Neutrophil (primary cell): ENCODE measurements at regions not wholly inside any gene's neighbourhood (a gene's known extent, or its start where the extent isn't known, plus 50 kb on each side); places are given as distances from the start of the nearest gene placed in this dataset.

Experiments used
- H3K27ac ChIP-seq: fragments of 200-600 bp; sonication (generic); 2 replicates; pipeline ENCODE4 v1.5.1; 2016; ENCODE audit warnings: mild to moderate bottlenecking, moderate library complexity
- H3K27me3 ChIP-seq: fragments of 200-600 bp; sonication (generic); 2 replicates; pipeline ENCODE4 v1.6.0; 2016; ENCODE audit warnings: mild to moderate bottlenecking
- H3K36me3 ChIP-seq: fragments of 200-600 bp; sonication (generic); 2 replicates; pipeline ENCODE4 v1.5.1; 2017
- H3K4me1 ChIP-seq, 2 experiments: fragments of 200-600 bp in 1 of 2; sonication (generic) in 1 of 2; 1 replicate in 1 of 2; 2 replicates in 1 of 2; pipeline versions ENCODE4 v1.5.1 to v1.6.1; 2013 to 2016; ENCODE audit warnings: low read depth in 1 of 2, low read length in 1 of 2, mild to moderate bottlenecking in 1 of 2, moderate library complexity in 1 of 2; ENCODE audit not compliant: control insufficient read depth in 1 of 2, insufficient read depth in 1 of 2
- H3K4me3 ChIP-seq, 2 experiments: fragments of 200-600 bp in 1 of 2; sonication (generic) in 1 of 2; 1 replicate in 1 of 2; 2 replicates in 1 of 2; pipeline ENCODE4 v1.5.1; 2013 to 2016; ENCODE audit warnings: low read depth in 1 of 2, low read length in 1 of 2, mild to moderate bottlenecking in 1 of 2, moderate library complexity in 1 of 2
- H3K9me3 ChIP-seq: fragments of 200-600 bp; sonication (generic); 2 replicates; pipeline ENCODE4 v1.5.1; 2016
- TF ChIP-seq, protein P1 (sequence below): fragments of 200-600 bp; sonication (generic); IDR thresholded peaks from 2 replicates; pipeline ENCODE4 v1.5.1; 2016; ENCODE audit warnings: antibody characterized with exemption

DNA sequence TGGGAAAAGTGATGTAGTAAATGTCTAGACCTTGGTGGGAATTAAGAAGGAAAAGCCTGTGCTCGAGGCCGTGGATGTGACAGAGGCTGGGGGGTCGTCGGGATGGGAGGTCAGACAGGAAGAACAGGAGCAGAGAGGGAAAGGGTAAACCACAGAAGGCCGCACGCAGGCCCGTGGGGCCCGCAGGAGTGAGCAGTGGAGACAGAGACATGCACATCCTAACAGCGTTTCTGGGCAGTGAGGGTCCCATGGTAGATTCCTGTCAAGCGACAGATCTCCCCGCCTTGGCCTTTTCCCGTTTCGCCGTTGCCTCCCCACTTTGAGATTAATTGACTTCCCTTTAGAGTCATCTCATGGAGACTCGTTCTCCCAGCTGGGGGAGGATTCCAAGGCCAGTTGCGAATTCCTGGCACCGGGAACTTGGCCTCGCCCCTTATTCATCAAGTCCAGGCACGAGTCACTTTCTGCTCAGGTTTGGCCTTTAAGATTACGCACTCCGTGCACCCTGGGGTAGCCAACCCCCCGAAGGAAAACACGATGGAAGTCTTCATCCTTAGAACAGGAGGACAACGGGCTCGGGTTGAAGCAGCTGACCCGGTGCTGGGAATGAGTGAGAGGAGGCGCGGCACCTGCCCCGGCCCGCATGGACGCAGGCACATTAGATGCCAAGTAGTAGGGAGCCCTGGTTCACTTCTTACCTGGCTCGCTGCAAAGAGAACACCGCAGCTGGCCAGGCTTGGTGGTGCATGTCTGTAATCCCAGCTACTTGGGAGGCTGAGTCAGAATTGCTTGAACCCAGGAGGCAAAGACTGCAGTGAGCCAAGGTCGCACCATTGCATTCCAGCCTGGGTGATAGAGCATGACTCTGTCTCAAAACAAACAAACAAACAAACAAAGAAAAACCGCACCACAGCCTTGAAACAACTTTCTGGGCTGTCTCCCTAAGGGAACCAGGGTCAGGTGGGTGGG lies 315.2 kb upstream of the SHH start:
- Histone ChIP-seq H3K36me3 (no peaks in the 10 kb centered on the region), H3K4me3 (no peak overlapping the region), H3K9me3 (no peaks in the 10 kb centered on the region), H3K27me3 (no peaks in the 10 kb centered on the region), H3K4me1 (no peaks in the 10 kb centered on the region), H3K27ac (no peak overlapping the region)
- TF ChIP-seq, protein P1, sequence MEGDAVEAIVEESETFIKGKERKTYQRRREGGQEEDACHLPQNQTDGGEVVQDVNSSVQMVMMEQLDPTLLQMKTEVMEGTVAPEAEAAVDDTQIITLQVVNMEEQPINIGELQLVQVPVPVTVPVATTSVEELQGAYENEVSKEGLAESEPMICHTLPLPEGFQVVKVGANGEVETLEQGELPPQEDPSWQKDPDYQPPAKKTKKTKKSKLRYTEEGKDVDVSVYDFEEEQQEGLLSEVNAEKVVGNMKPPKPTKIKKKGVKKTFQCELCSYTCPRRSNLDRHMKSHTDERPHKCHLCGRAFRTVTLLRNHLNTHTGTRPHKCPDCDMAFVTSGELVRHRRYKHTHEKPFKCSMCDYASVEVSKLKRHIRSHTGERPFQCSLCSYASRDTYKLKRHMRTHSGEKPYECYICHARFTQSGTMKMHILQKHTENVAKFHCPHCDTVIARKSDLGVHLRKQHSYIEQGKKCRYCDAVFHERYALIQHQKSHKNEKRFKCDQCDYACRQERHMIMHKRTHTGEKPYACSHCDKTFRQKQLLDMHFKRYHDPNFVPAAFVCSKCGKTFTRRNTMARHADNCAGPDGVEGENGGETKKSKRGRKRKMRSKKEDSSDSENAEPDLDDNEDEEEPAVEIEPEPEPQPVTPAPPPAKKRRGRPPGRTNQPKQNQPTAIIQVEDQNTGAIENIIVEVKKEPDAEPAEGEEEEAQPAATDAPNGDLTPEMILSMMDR: no peak

- TF ChIP-seq, protein P1: no peak
- no peaks in the 10 kb centered on the region for H3K9me3 ChIP-seq
- H3K4me1 ChIP-seq: no peaks in the 10 kb centered on the region
- H3K27me3 ChIP-seq: no peaks in the 10 kb centered on the region
- no peak overlapping the region for H3K4me3 ChIP-seq
- no peaks in the 10 kb centered on the region for H3K36me3 ChIP-seq
- no peak overlapping the region for H3K27ac ChIP-seq
Measured at GRCh38 chr7:156125841-156126730, 313.8 kb upstream of the SHH start.

DNA sequence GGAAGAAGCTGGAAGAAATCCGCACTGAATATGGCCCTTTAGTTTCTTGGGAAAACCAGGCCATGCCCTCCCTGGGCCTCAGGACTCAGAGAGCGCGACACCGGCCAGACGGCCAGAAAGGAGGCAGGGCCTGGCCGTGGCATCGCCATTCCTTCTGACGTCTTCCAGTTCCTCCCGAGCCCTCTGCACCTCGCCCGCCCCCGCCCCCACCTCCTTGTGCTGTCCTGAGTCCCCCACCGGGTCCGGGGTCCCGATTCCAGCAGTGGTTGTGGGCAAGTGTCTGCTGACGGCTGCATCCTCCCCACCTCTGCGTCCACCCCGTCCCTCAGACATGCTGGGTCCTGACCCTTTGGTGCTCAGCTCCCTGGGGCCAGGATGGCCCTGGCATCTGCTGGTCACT lies 312.1 kb upstream of the SHH start:
- H3K4me1 ChIP-seq: no peaks in the 10 kb centered on the region
- H3K9me3 ChIP-seq: no peaks in the 10 kb centered on the region
- no peaks in the 10 kb centered on the region for H3K36me3 ChIP-seq
- H3K4me3 ChIP-seq: no peak overlapping the region
- no peaks in the 10 kb centered on the region for H3K27me3 ChIP-seq
- TF ChIP-seq, protein P1: no peak
- H3K27ac ChIP-seq: no peak overlapping the region

DNA sequence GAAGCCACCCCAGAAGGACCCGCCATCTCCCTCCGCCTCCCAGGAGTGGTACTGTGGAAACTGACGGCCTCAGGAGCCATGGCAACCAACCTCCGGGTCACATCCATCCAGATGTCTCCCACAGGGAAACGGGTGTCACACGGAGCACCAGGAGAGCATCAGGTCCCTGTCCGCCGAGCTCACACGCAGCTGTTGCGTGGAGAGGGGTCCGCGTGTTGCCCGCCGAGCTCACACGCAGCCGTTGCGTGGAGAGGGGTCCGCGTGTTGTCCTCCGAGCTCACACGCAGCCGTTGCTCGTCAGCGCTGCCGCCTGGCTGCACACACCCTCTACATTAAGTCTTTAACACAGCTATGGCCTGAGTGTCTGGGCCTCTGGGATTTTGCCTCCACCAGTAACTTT lies 311.1 kb upstream of the SHH start:
- Histone ChIP-seq H3K4me3 (no peak overlapping the region), H3K27ac (no peak overlapping the region), H3K36me3 (no peaks in the 10 kb centered on the region), H3K4me1 (no peaks in the 10 kb centered on the region), H3K27me3 (no peaks in the 10 kb centered on the region), H3K9me3 (no peaks in the 10 kb centered on the region)
- TF ChIP-seq, protein P1: no peak

DNA sequence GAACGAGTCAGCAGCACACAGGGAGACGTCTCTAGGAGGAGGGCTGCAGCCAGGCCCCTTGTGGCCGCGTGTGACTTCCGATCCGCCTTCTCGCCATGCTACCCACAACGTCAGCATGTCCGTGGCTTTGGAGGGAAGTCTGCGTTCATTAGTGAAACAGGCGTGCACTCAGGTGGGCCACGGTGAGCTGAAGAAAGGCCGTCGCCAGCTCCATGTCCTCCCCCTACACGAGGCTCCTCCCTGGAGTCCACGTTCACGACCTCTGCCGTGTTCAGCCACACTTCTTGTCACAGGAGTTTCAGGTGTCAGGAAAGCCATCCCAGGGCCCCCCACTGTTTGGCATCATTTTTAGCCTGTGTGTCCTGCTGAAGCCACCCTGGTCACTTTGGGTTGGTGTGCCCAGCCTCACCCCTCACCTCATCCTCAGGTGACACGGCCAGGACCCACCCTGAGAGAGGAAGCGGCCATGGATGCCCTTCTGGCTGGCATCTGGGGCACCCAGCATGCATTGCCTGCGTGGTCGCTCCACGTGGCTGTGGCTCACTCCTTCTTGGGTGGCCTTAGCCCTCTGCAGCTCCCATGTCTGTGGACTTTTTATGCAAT lies 310.6 kb upstream of the SHH start:
- Histone ChIP-seq H3K27ac (no peak overlapping the region), H3K4me3 (no peak overlapping the region), H3K9me3 (no peaks in the 10 kb centered on the region), H3K4me1 (no peaks in the 10 kb centered on the region), H3K36me3 (no peaks in the 10 kb centered on the region), H3K27me3 (no peaks in the 10 kb centered on the region)
- TF ChIP-seq, protein P1: no peak
